NCI-H345 (cell line): ENCODE measurements at regions not wholly inside any gene's neighbourhood (a gene's known extent, or its start where the extent isn't known, plus 50 kb on each side); places are given as distances from the start of the nearest gene placed in this dataset.

Source experiments
- DNase-seq: peaks from one replicate; lab custom pipeline; 2025; lab: John Stamatoyannopoulos, UW

GRCh38 chr2:181341855-181342600 lies 115.2 kb upstream of the ITGA4 start:
- no peak for DNase-seq

- DNase-seq = no peak
Measured at GRCh38 chr2:181348107-181348837, 108.9 kb upstream of the ITGA4 start.

- DNase-seq = no peak
Measured at GRCh38 chr2:181352158-181352557, 105.0 kb upstream of the ITGA4 start.

DNA sequence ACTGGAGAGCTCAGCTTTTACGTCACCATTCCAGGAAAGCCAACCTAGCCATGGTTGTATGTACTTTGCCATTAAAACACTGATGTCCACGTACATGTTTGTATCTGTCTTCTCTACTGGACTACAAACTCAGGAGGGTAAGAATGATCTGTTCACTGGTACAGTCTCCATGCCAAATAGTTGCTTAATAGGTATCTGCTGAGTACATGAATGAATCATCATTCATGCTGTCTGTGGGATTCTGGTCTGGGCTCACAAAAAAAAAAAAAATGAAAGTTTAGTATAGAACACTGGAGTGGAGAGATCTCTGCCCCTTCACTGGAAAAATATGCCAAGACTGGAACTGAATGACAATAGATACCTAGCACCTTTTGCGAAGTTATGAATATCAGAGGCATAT lies 102.6 kb upstream of the ITGA4 start:
- no peak for DNase-seq

GRCh38 chr2:181356526-181357130 lies 100.6 kb upstream of the ITGA4 start:
- no peak for DNase-seq

DNA sequence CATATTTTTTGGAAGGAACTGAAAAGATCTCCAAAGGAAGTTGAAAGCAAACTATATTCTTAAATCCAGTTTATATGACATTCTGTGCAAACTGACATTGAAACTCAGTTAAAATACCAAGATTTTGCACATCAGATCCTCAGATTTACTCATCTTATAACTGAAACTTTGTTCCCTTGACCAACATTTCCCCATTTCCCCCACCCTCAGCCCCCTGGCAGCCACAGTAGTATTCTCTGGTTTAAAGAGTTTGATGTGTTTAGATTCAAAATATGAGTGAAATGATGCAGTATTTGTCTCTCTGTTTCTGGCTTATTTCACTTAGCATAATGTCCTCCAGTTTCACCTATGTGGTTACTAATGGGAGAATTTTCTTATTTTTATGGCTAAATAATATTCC lies 99.2 kb upstream of the ITGA4 start:
- no peak for DNase-seq

GRCh38 chr2:181362561-181362960 lies 94.6 kb upstream of the ITGA4 start:
- DNase-seq = no peak

- DNase-seq = no peak
Measured at GRCh38 chr2:181363164-181363563, 94.0 kb upstream of the ITGA4 start.

DNA sequence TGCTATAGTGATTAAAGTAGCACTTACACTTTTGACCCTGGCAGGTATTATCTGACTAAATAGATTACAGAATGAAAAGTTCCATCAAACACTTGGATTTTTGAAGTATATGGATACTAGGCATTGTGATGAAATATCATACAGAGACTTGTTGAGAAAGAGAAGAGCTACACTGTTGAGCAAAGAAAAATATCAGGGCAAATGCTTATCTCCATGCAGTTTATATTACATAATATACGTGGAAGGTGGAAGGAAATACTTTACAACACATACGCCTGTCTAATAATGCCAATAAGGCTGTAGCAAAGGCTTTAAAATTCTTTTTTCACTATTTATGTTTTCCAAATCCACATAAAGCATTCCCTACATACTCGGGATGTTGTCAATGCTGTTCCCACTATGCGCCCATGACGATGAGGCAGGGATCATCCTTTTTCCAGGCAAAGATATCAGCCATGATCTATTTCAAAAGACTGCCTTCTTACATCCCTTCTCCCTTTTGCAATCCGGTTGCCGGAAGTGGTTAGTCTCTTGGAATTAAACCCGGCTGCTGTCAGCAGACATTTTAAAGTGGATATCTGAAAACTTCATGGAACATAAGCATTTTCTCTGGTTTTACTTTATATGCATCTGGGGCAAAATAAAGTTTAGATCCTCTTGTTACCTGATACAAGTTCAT lies 92.6 kb upstream of the ITGA4 start:
- DNase-seq = no peak

DNA sequence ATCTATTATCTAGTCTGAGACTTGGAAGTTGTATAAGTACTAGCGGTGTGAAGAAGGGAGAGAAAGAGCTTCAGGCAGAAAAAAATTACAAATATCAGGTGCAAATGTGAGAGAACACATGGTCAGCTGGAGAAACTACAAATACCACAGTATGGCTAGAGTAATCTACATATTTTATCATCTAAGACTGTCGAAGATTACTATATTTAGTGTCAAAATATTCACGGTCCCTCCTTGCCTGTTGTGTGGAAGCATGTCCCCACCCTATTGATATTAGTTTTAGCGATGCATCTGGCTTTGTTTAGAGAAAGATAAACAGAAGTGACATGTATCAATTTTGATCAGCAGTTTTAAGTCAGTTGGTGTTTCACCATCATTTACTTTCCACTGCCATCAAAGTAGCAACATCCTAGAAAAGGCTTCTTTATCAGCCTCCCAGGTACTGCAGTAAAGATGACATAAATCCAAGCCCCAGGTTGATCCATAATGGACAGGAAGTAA lies 90.5 kb upstream of the ITGA4 start:
- DNase-seq = no peak

DNA sequence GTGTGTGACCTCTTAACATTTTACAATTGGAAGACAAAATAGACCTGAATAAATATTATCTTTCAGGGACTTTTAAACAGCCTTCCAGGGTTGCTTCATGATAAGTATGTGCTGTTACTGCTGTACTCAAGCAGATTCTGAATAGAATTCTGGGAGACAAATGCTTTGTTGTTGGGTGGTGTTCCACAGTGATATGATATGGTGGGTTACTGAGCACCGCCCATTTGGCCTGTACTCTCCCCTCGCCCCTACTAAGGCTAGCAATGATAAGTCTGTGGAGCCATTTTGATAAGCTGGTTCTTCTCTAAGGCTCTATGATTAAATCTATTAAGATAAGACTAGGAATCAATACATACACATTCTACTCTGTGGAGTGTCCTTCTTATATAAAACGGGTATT lies 89.8 kb upstream of the ITGA4 start:
- no peak for DNase-seq

DNA sequence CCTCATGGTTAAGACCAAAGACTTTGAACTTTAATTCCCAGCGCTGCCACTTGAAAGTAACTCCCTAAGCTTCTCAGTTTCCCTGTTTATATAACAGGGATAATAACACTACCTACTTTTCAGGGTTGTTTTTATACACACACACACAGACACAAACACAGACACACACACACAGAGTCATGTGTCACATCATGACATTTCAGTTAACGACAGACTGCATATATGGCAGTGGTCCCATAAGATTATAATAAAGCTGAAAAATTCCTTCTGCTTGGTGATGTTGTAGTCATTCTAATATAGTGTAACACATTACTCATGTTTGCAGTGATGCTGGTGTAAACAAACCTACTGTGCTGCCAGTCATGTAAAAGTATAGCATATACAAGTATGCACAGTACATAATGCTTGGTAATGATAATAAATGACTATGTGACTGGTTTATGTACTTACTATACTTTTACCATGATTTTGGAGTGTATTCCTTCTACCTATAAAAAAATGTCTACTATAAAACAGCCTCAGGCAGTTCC lies 89.2 kb upstream of the ITGA4 start:
- no peak for DNase-seq

DNA sequence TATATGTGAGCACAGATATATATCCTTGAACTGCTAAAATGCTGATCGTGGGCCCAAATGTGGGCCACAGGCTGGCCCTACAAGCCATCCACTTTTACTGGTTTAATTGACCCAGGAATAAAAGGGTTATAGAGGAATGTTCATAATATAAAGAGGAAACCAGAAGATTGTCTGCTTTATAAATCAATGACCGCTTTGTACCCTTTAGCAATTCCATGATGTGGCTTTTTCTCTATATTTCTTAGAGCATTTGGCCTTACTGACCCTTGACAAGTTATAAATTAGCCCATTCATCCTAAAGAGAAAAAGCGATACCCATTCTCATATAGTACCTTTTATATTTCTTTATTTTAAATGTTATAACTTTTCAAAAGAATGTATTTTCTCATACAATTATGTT lies 87.1 kb upstream of the ITGA4 start:
- no peak for DNase-seq

- DNase-seq = no peak
Measured at GRCh38 chr2:181371195-181371594, 86.0 kb upstream of the ITGA4 start.

- no peak for DNase-seq
Measured at GRCh38 chr2:181371782-181372645, 85.2 kb upstream of the ITGA4 start.

- no peak for DNase-seq
Measured at GRCh38 chr2:181372646-181373040, 84.5 kb upstream of the ITGA4 start.

GRCh38 chr2:181374781-181375675 lies 82.2 kb upstream of the ITGA4 start:
- DNase-seq = no peak

GRCh38 chr2:181376442-181376841 lies 80.7 kb upstream of the ITGA4 start:
- no peak for DNase-seq

- no peak for DNase-seq
Measured at GRCh38 chr2:181376999-181377398, 80.2 kb upstream of the ITGA4 start.

DNA sequence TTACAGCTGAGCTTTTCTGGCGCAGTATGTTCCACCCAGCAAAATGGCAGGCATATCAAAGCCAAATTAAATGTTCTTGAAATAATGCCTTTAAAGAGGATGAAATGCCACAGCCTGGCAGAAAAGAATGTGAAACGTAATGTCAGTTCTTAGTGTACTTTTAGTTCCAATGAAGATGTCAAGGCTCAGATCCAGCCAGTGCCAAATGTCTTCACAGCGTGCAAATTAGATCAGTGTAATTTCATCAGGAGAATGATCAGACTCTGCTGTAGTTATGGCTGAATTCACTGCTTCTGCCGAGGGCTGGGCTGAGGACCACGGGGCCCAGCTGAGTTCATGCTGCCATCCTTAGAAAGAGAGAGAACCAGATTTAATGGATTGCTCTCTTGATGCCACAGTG lies 78.7 kb upstream of the ITGA4 start:
- no peak for DNase-seq
